Nephron (organoid): ENCODE measurements at regions not wholly inside any gene's neighbourhood (a gene's known extent, or its start where the extent isn't known, plus 50 kb on each side); places are given as distances from the start of the nearest gene placed in this dataset.
A peak's percentile ranks its signal among the peaks of the same experiment; 100 is the strongest.

ENCODE experiments used
- H3K27ac Mint-ChIP-seq, 3 experiments: 2 replicates each; pipeline ENCODE4 v1.8.0; 2020; ENCODE audit warnings: mixed read lengths in 3 of 3, mild to moderate bottlenecking in 2 of 3, moderate library complexity in 1 of 3
- H3K27me3 Mint-ChIP-seq: 2 replicates; pipeline ENCODE4 v1.8.0; 2021; ENCODE audit warnings: low read depth, mild to moderate bottlenecking, moderate library complexity, mixed read lengths
- H3K36me3 Mint-ChIP-seq: 2 replicates; pipeline ENCODE4 v1.8.0; 2020; ENCODE audit warnings: low read depth, mixed read lengths
- H3K4me1 Mint-ChIP-seq: 2 replicates; pipeline ENCODE4 v1.8.0; 2020; ENCODE audit warnings: mixed read lengths
- H3K4me3 Mint-ChIP-seq, 3 experiments: 2 replicates each; pipeline ENCODE4 v1.8.0; 2020; ENCODE audit warnings: mild to moderate bottlenecking in 3 of 3, mixed read lengths in 3 of 3, moderate library complexity in 2 of 3
- H3K9me3 Mint-ChIP-seq: 2 replicates; pipeline ENCODE4 v1.8.0; 2020; ENCODE audit warnings: mixed read lengths
- CTCF ChIP-seq, 3 experiments: fragments of 200-600 bp; sonication (generic); IDR thresholded peaks; one replicate each; pipeline ENCODE4 v1.5.0; 2021; ENCODE audit warnings: antibody characterized with exemption in 3 of 3; ENCODE audit not compliant: unreplicated experiment in 3 of 3

GRCh38 chr5:143492783-143493182 lies 89.3 kb upstream of the NR3C1 start:
- Mint-ChIP-seq H3K9me3 (no peaks in the 10 kb centered on the region), H3K27me3 (no peaks in the 10 kb centered on the region), H3K27ac (no peak overlapping the region), H3K36me3 (no peaks in the 10 kb centered on the region), H3K4me3 (no peak overlapping the region), H3K4me1 (peaks cover 38% of the 10 kb centered on the region)
- no peak for TF ChIP-seq CTCF (IDR thresholded peaks at IDR 0.05; ENCODE audit: unreplicated experiment in 3 of 3)

- no peak overlapping the region for H3K4me3 Mint-ChIP-seq
- H3K4me1 Mint-ChIP-seq, result peaks cover 32% of the 10 kb centered on the region
- TF ChIP-seq CTCF (IDR thresholded peaks at IDR 0.05; ENCODE audit: unreplicated experiment in 3 of 3), result no peak
- no peaks in the 10 kb centered on the region for H3K36me3 Mint-ChIP-seq
- H3K27ac Mint-ChIP-seq, result no peak overlapping the region
- no peaks in the 10 kb centered on the region for H3K27me3 Mint-ChIP-seq
- H3K9me3 Mint-ChIP-seq, result no peaks in the 10 kb centered on the region
Measured at GRCh38 chr5:143491646-143492045, 88.2 kb upstream of the NR3C1 start.

GRCh38 chr5:143488381-143488780 lies 84.9 kb upstream of the NR3C1 start:
- no peak overlapping the region for H3K4me3 Mint-ChIP-seq
- no peak overlapping the region for H3K27ac Mint-ChIP-seq
- peaks cover 3% of the 10 kb centered on the region for H3K27me3 Mint-ChIP-seq
- H3K36me3 Mint-ChIP-seq, result no peaks in the 10 kb centered on the region
- H3K4me1 Mint-ChIP-seq, result peaks cover 23% of the 10 kb centered on the region
- H3K9me3 Mint-ChIP-seq, result no peaks in the 10 kb centered on the region
- no peak for TF ChIP-seq CTCF (IDR thresholded peaks at IDR 0.05; ENCODE audit: unreplicated experiment in 3 of 3)

GRCh38 chr5:143484601-143485000 lies 81.1 kb upstream of the NR3C1 start:
- peaks cover 43% of the 10 kb centered on the region for H3K4me1 Mint-ChIP-seq
- H3K4me3 Mint-ChIP-seq, result no peak overlapping the region
- H3K9me3 Mint-ChIP-seq, result no peaks in the 10 kb centered on the region

GRCh38 chr5:143481697-143482531 lies 78.4 kb upstream of the NR3C1 start:
- no peak for TF ChIP-seq CTCF (IDR thresholded peaks at IDR 0.05; ENCODE audit: unreplicated experiment in 3 of 3)
- no peak overlapping the region for H3K4me3 Mint-ChIP-seq
- H3K27me3 Mint-ChIP-seq, result peaks cover 6% of the 10 kb centered on the region
- peaks cover 43% of the 10 kb centered on the region for H3K4me1 Mint-ChIP-seq
- H3K9me3 Mint-ChIP-seq, result no peaks in the 10 kb centered on the region
- peak overlapping the region in 1 of 3 experiments; percentile 37 for H3K27ac Mint-ChIP-seq
- no peaks in the 10 kb centered on the region for H3K36me3 Mint-ChIP-seq

More at GRCh38 chr5:143484601-143485000, 81.1 kb upstream of the NR3C1 start:
- Mint-ChIP-seq H3K27ac (peak overlapping the region in 2 of 3 experiments; percentile 31 to 48), H3K36me3 (no peaks in the 10 kb centered on the region), H3K27me3 (peaks cover 3% of the 10 kb centered on the region)
- TF ChIP-seq CTCF (IDR thresholded peaks at IDR 0.05; ENCODE audit: unreplicated experiment in 3 of 3), result no peak

- H3K36me3 Mint-ChIP-seq, result no peaks in the 10 kb centered on the region
- H3K9me3 Mint-ChIP-seq, result no peaks in the 10 kb centered on the region
- TF ChIP-seq CTCF (IDR thresholded peaks at IDR 0.05; ENCODE audit: unreplicated experiment in 3 of 3), result no peak
- H3K4me3 Mint-ChIP-seq, result no peak overlapping the region
- peaks cover 40% of the 10 kb centered on the region for H3K4me1 Mint-ChIP-seq
- H3K27ac Mint-ChIP-seq, result no peak overlapping the region
- peaks cover 3% of the 10 kb centered on the region for H3K27me3 Mint-ChIP-seq
Measured at GRCh38 chr5:143480001-143480400, 76.5 kb upstream of the NR3C1 start.
